Testis (tissue), 2 donors: ENCODE measurements at regions not wholly inside any gene's neighbourhood (a gene's known extent, or its start where the extent isn't known, plus 50 kb on each side); places are given as distances from the start of the nearest gene placed in this dataset.
"Not testable (repeated sequence)": the region's sequence is repeated elsewhere in the genome, so short reads cannot be mapped to it uniquely, and the experiment has no call there.

Source experiments
- POLR2A ChIP-seq: fragments of 450-650 bp; IDR thresholded peaks from one replicate; pipeline ENCODE4 v1.6.1; 2017; ENCODE audit warnings: antibody characterized with exemption, mild to moderate bottlenecking, moderate library complexity
- TF ChIP-seq, protein P1 (sequence below), 3 experiments: fragments of 450-650 bp in 2 of 3; fragments of 200-600 bp in 1 of 3; sonication (generic) in 1 of 3; IDR thresholded peaks; one replicate each; pipeline ENCODE4 v1.5.1; 2016 to 2019; ENCODE audit warnings: antibody characterized with exemption in 3 of 3, mild to moderate bottlenecking in 2 of 3, moderate library complexity in 1 of 3

DNA sequence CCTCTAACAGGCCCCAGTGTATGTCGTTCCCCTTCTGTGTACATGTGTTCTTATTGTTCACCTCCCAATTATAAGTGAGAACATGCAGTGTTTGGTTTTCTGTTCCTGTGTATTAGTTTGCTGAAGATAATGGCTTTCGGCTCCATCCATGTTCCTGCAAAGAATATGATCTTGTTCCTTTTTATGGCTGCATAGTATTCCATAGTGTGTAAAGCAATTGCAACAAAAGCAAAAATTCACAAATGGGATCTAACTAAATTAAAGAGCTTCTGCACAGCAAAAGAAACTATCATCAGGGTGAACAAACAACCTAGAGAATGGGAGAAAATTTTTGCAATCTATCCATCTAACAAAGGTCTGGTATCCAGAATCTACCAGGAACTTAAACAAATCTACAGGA is 102.2 kb upstream of the ZNF92 start:
- TF ChIP-seq, protein P1, sequence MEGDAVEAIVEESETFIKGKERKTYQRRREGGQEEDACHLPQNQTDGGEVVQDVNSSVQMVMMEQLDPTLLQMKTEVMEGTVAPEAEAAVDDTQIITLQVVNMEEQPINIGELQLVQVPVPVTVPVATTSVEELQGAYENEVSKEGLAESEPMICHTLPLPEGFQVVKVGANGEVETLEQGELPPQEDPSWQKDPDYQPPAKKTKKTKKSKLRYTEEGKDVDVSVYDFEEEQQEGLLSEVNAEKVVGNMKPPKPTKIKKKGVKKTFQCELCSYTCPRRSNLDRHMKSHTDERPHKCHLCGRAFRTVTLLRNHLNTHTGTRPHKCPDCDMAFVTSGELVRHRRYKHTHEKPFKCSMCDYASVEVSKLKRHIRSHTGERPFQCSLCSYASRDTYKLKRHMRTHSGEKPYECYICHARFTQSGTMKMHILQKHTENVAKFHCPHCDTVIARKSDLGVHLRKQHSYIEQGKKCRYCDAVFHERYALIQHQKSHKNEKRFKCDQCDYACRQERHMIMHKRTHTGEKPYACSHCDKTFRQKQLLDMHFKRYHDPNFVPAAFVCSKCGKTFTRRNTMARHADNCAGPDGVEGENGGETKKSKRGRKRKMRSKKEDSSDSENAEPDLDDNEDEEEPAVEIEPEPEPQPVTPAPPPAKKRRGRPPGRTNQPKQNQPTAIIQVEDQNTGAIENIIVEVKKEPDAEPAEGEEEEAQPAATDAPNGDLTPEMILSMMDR (IDR thresholded peaks at IDR 0.05): not testable (repeated sequence)
- TF ChIP-seq POLR2A: not testable (repeated sequence)
